Fibroblast of lung (primary cell): ENCODE measurements at regions not wholly inside any gene's neighbourhood (a gene's known extent, or its start where the extent isn't known, plus 50 kb on each side); places are given as distances from the start of the nearest gene placed in this dataset.

Source experiments
- DNase-seq, 2 donors: peaks; one replicate each; pipeline versions ENCODE4 v3.0.0 to v3.0.0-alpha.2; 2010; ENCODE audit warnings: low read depth in 2 of 2
- H2AFZ ChIP-seq: 2 replicates; pipeline ENCODE4 v1.5.1; 2012; ENCODE audit warnings: low read length, control low read depth, inconsistent platforms
- H3K27ac ChIP-seq: 2 replicates; pipeline ENCODE4 v1.5.1; 2011; ENCODE audit warnings: low read length, control low read depth; ENCODE audit not compliant: insufficient read depth
- H3K27me3 ChIP-seq: 2 replicates; pipeline ENCODE4 v1.5.1; 2011; ENCODE audit warnings: mild to moderate bottlenecking, low read length; ENCODE audit not compliant: control insufficient read depth, insufficient read depth
- H3K36me3 ChIP-seq: 2 replicates; pipeline ENCODE4 v1.5.1; 2011; ENCODE audit warnings: low read length; ENCODE audit not compliant: control insufficient read depth, insufficient read depth
- H3K4me1 ChIP-seq: 2 replicates; pipeline ENCODE4 v1.5.1; 2011; ENCODE audit warnings: low read length; ENCODE audit not compliant: control insufficient read depth, insufficient read depth; ENCODE audit errors: extremely low read depth
- H3K4me2 ChIP-seq: 2 replicates; pipeline ENCODE4 v1.5.1; 2011; ENCODE audit warnings: low read length, control low read depth; ENCODE audit not compliant: insufficient read depth; ENCODE audit errors: extremely low read depth
- H3K4me3 ChIP-seq, 4 experiments: fragments of 200-600 bp in 1 of 4; sonication (generic) in 1 of 4; replicated peaks in 1 of 4; 2 replicates each; pipeline ENCODE4 v1.5.1; 2011 to 2016; ENCODE audit warnings: low read length in 4 of 4, low read depth in 3 of 4, mild to moderate bottlenecking in 3 of 4, control low read depth in 2 of 4, inconsistent platforms in 1 of 4, mixed read lengths in 1 of 4; ENCODE audit not compliant: insufficient read depth in 1 of 4; ENCODE audit errors: control extremely low read depth in 1 of 4
- H3K79me2 ChIP-seq: 2 replicates; pipeline ENCODE4 v1.5.1; 2012; ENCODE audit warnings: mild to moderate bottlenecking, low read length, inconsistent platforms; ENCODE audit not compliant: control insufficient read depth, insufficient read depth
- H3K9ac ChIP-seq: 2 replicates; pipeline ENCODE4 v1.5.1; 2011; ENCODE audit warnings: mild to moderate bottlenecking, low read length, control low read depth; ENCODE audit not compliant: insufficient read depth
- H3K9me3 ChIP-seq: 2 replicates; pipeline ENCODE4 v1.5.1; 2012; ENCODE audit warnings: low read depth, low read length; ENCODE audit not compliant: control insufficient read depth, insufficient read depth
- H4K20me1 ChIP-seq: 2 replicates; pipeline ENCODE4 v1.5.1; 2011; ENCODE audit warnings: low read length; ENCODE audit not compliant: control insufficient read depth, insufficient read depth; ENCODE audit errors: extremely low read depth
- EZH2 ChIP-seq: IDR thresholded peaks from 2 replicates; pipeline ENCODE4 v1.5.1; 2012; ENCODE audit warnings: low read length, control low read depth, mild to moderate bottlenecking; ENCODE audit errors: missing control alignments
- TF ChIP-seq, protein P1 (sequence below), 2 donors: IDR thresholded peaks in 1 of 2; conservative IDR thresholded peaks in 1 of 2; 1 replicate in 1 of 2; 2 replicates in 1 of 2; pipeline ENCODE4 v1.5.1; 2011 to 2012; ENCODE audit warnings: low read length in 2 of 2, control low read depth in 1 of 2, inconsistent platforms in 1 of 2, low read depth in 1 of 2, mild to moderate bottlenecking in 1 of 2

DNA sequence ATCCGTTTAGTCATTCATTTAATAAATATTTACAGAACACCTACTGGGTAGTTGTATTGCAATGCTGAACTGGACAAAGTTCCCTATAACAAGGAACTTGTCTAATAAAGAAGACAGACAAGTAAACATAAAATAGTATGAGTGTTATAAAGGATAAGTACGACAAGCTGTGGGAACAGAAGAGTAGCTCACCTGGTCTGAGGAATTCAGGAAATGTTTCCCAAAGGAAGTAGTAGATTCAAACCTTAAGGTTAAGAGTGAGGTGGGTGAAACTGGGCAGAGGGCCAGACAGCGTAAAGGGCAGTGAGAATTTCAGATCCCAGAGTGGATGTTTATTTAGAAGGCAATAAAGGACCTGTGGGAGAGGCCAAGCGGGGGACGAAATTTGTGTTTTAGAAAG lies 72.3 kb upstream of the CD2AP start:
- no peak overlapping the region for H3K4me2 ChIP-seq
- no peaks in the 10 kb centered on the region for H3K79me2 ChIP-seq
- H2AFZ ChIP-seq, result no peak overlapping the region
- H3K9me3 ChIP-seq, result no peaks in the 10 kb centered on the region
- no peak overlapping the region for H3K9ac ChIP-seq
- no peak overlapping the region for H3K27ac ChIP-seq
- no peaks in the 10 kb centered on the region for H4K20me1 ChIP-seq
- no peak overlapping the region for H3K4me3 ChIP-seq
- TF ChIP-seq, protein P1, sequence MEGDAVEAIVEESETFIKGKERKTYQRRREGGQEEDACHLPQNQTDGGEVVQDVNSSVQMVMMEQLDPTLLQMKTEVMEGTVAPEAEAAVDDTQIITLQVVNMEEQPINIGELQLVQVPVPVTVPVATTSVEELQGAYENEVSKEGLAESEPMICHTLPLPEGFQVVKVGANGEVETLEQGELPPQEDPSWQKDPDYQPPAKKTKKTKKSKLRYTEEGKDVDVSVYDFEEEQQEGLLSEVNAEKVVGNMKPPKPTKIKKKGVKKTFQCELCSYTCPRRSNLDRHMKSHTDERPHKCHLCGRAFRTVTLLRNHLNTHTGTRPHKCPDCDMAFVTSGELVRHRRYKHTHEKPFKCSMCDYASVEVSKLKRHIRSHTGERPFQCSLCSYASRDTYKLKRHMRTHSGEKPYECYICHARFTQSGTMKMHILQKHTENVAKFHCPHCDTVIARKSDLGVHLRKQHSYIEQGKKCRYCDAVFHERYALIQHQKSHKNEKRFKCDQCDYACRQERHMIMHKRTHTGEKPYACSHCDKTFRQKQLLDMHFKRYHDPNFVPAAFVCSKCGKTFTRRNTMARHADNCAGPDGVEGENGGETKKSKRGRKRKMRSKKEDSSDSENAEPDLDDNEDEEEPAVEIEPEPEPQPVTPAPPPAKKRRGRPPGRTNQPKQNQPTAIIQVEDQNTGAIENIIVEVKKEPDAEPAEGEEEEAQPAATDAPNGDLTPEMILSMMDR (conservative IDR thresholded peaks at IDR 0.05 in 1 of 2, IDR thresholded peaks at IDR 0.05 in 1 of 2; ENCODE audit: low read depth in 1 of 2, low read length in 2 of 2), result no peak
- TF ChIP-seq EZH2, result no peak
- no peaks in the 10 kb centered on the region for H3K36me3 ChIP-seq
- H3K4me1 ChIP-seq, result no peaks in the 10 kb centered on the region
- no peak for DNase-seq
- no peaks in the 10 kb centered on the region for H3K27me3 ChIP-seq

DNA sequence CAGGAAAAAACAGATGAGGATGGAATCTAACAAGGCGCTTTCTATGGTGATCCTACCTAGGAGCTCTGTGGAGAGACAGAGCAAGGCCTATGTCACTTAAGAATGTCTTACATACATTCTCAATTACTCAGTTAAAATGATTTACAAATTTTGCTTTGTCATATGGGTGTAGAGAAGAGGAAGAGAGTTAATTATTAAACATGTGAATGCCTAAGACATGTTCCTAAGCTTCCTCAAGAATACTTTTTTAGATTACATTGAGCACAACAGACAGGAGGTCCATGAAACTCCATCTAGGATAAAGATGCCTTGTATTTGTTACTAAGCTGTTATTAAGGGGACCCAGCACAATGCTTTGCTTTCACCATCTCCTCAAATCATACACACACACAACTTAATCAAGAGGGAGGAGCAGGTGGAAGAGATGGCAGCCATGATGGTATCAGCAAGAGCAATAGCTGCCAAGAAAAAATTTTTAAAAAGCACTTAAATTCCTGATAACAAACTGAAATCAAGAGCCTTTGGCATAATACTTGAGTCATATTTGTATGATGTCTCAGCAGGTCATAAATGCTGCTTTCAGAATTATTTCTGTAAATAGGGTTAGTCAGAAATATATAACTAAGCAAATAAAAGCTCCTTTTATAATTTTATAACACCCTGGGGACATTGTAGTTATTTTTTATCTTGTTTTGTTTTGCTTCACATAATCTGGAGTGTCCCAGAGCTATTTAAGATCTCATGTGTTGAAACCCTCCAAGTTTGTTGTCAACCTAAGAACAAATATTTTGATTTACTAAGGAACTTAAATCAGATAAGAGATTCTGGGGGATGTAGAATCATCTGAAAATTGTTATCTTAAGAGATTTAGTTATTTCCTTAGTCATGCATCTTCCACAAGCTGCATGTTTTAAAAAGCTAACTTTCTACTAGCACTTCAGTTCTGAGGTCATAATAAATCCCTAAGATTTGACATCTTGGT lies 70.0 kb upstream of the CD2AP start:
- Histone ChIP-seq H3K9me3 (no peaks in the 10 kb centered on the region), H3K79me2 (no peaks in the 10 kb centered on the region), H3K4me3 (no peak overlapping the region), H2AFZ (no peak overlapping the region), H4K20me1 (no peaks in the 10 kb centered on the region), H3K9ac (no peak overlapping the region), H3K4me2 (no peak overlapping the region), H3K27ac (no peak overlapping the region), H3K36me3 (no peaks in the 10 kb centered on the region), H3K4me1 (no peaks in the 10 kb centered on the region), H3K27me3 (no peaks in the 10 kb centered on the region)
- TF ChIP-seq, protein P1 (conservative IDR thresholded peaks at IDR 0.05 in 1 of 2, IDR thresholded peaks at IDR 0.05 in 1 of 2; ENCODE audit: low read depth in 1 of 2, low read length in 2 of 2), result no peak
- TF ChIP-seq EZH2, result no peak
- DNase-seq, result peak in 1 of 2 donors; percentile 40

DNA sequence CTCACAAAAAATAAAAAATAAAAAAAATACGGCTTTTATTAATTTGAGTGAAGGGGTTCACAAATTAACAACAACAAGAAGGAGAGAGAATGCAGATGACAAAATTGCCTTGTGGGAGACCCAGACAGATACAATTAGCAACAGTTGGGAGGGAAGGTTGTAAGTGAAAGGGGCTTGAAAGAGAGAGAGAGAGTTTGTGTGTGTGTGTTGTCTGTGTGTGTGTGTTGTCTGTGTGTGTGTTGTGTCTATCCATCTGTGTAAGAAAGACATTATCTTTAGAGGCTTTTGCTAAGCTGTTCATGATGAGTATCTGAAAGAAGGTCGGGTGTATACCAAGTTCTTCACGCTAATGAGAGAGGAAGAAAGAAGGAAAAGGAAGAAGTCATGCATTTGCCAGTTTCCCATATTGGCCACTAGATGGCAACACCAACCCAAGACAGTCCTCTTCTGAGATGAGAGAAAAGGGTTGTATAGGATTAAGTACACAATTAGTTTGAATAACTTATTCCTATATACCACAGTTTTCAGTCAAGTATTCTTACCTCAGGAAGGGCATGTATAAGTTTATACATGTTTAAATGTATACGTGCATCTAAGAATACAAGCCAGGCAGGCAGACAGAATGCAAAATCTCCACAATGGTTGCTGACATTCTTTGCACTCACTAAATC lies 63.7 kb upstream of the CD2AP start:
- Histone ChIP-seq H2AFZ (peak overlapping the region; percentile 90), H3K36me3 (no peaks in the 10 kb centered on the region), H3K9me3 (no peaks in the 10 kb centered on the region), H3K79me2 (no peaks in the 10 kb centered on the region), H3K4me2 (peak overlapping the region; percentile 86), H4K20me1 (no peaks in the 10 kb centered on the region), H3K9ac (no peak overlapping the region), H3K27me3 (no peaks in the 10 kb centered on the region), H3K27ac (no peak overlapping the region), H3K4me1 (no peaks in the 10 kb centered on the region), H3K4me3 (peak overlapping the region; percentile 11 to 61 (median 32))
- peak; percentile 64 to 82 for DNase-seq
- no peak for TF ChIP-seq EZH2
- TF ChIP-seq, protein P1 (conservative IDR thresholded peaks at IDR 0.05 in 1 of 2, IDR thresholded peaks at IDR 0.05 in 1 of 2; ENCODE audit: low read depth in 1 of 2, low read length in 2 of 2), result peak; percentile 93 to 94
